GM12878 (cell line): ENCODE measurements at regions not wholly inside any gene's neighbourhood (a gene's known extent, or its start where the extent isn't known, plus 50 kb on each side); places are given as distances from the start of the nearest gene placed in this dataset.

ENCODE experiments used
- ATAC-seq: fragments of 200-7000 bp; cut with Tn5 transposase; 3 replicates; pipeline ENCODE4 v1.9.1; 2020; ENCODE audit warnings: mild to moderate bottlenecking, moderate library complexity
- BruUV-seq: library from RNA; stranded (reverse); fragments of 400-500 nt; replicated peaks from 2 replicates; lab custom pipeline; 2021; lab: Mats Ljungman, UMichigan
- CTCF ChIA-PET: fragments of 300-600 bp; sonication (Branson Sonifier 250); formaldehyde crosslinking; extraction: SDS; loops from one replicate; lab custom pipeline; 2021; ENCODE audit warnings: inconsistent platforms; lab: Yijun Ruan, JAX
- POLR2A ChIA-PET: fragments of 350-600 bp; formaldehyde crosslinking; extraction: SDS; loops from one replicate; lab custom pipeline; 2021; ENCODE audit warnings: inconsistent platforms; lab: Charles Lee
- RAD21 ChIA-PET: fragments of 300-600 bp; sonication (Branson Sonifier 250); formaldehyde crosslinking; loops from one replicate; lab custom pipeline; 2023; ENCODE audit warnings: antibody characterized with exemption; ENCODE audit not compliant: unreplicated experiment; lab: Charles Lee
- SMC1A ChIA-PET: fragments of 300-600 bp; sonication (Branson Sonifier 250); formaldehyde crosslinking; loops from one replicate; lab custom pipeline; 2023; ENCODE audit not compliant: unreplicated experiment, uncharacterized antibody; lab: Charles Lee
- DNase-seq: peaks from one replicate; pipeline ENCODE4 v3.0.0-alpha.2; 2011; ENCODE audit warnings: low read depth, low spot score
- FAIRE-seq: peaks from 3 replicates; lab custom pipeline; 2011; peaks lifted over from hg19 to GRCh38; lab: Jason Lieb, UNC
- H2AFZ ChIP-seq: 2 replicates; pipeline ENCODE4 v1.6.0; 2011; ENCODE audit warnings: low read depth, low read length, control low read depth; ENCODE audit not compliant: control insufficient read depth
- H3K27ac ChIP-seq: 2 replicates; pipeline ENCODE4 v1.5.1; 2011; ENCODE audit warnings: control low read depth; ENCODE audit not compliant: control insufficient read depth, insufficient read depth
- H3K27me3 ChIP-seq, 2 experiments: replicated peaks in 1 of 2; 2 replicates each; pipeline versions ENCODE4 v1.6.0 to v1.6.1; 2011; ENCODE audit warnings: low read length in 1 of 2; ENCODE audit not compliant: control insufficient read depth in 2 of 2, insufficient read depth in 2 of 2
- H3K36me3 ChIP-seq, 2 experiments: 2 replicates each; pipeline ENCODE4 v1.5.1; 2011; ENCODE audit warnings: low read length in 1 of 2; ENCODE audit not compliant: control insufficient read depth in 2 of 2, insufficient read depth in 2 of 2
- H3K4me1 ChIP-seq: 2 replicates; pipeline ENCODE4 v1.6.1; 2011; ENCODE audit warnings: mild to moderate bottlenecking, low read length, moderate library complexity, mixed read lengths; ENCODE audit not compliant: control insufficient read depth, insufficient read depth
- H3K4me2 ChIP-seq: 2 replicates; pipeline ENCODE4 v1.6.0; 2011; ENCODE audit warnings: control low read depth; ENCODE audit not compliant: control insufficient read depth, insufficient read depth
- H3K4me3 ChIP-seq: fragments of 200-600 bp; sonication (generic); 2 replicates; pipeline ENCODE4 v1.5.1; 2016
- H3K79me2 ChIP-seq: 2 replicates; pipeline ENCODE4 v1.6.0; 2011; ENCODE audit warnings: low read length; ENCODE audit not compliant: control insufficient read depth, insufficient read depth
- H3K9ac ChIP-seq: 2 replicates; pipeline ENCODE4 v1.8.0; 2011; ENCODE audit warnings: low read length, control low read depth, mixed read lengths; ENCODE audit not compliant: control insufficient read depth, insufficient read depth
- H3K9me3 ChIP-seq: replicated peaks from 3 replicates; pipeline ENCODE4 v1.5.1; 2011; ENCODE audit warnings: mild to moderate bottlenecking, low read length; ENCODE audit not compliant: control insufficient read depth, insufficient read depth
- H4K20me1 ChIP-seq: 2 replicates; pipeline ENCODE4 v1.6.0; 2011; ENCODE audit not compliant: control insufficient read depth, insufficient read depth
- CREB1 ChIP-seq: IDR thresholded peaks from 2 replicates; pipeline ENCODE4 v1.6.1; 2012; ENCODE audit warnings: low read depth, mild to moderate bottlenecking, inconsistent platforms
- DPF2 ChIP-seq: fragments of 450-650 bp; IDR thresholded peaks from 2 replicates; pipeline ENCODE4 v1.6.1; 2017; ENCODE audit warnings: mild to moderate bottlenecking
- EP300 ChIP-seq, 2 experiments: fragments of 150-350 bp in 1 of 2; IDR thresholded peaks; 2 replicates each; pipeline ENCODE4 v1.6.1; 2011 to 2012; ENCODE audit warnings: low read depth in 2 of 2, low read length in 2 of 2, borderline replicate concordance in 1 of 2, improper control_type of control experiment in 1 of 2, inconsistent platforms in 1 of 2; ENCODE audit not compliant: control insufficient read depth in 1 of 2
- FOXM1 ChIP-seq: IDR thresholded peaks from 2 replicates; pipeline ENCODE4 v1.6.1; 2012; ENCODE audit warnings: low read depth, mild to moderate bottlenecking, inconsistent platforms, low read length, moderate library complexity
- NFIC ChIP-seq: IDR thresholded peaks from 2 replicates; pipeline ENCODE4 v1.6.1; 2012; ENCODE audit warnings: low read depth, mild to moderate bottlenecking, inconsistent platforms, low read length, moderate library complexity
- PML ChIP-seq: IDR thresholded peaks from 2 replicates; pipeline ENCODE4 v1.6.1; 2012; ENCODE audit warnings: low read length, inconsistent platforms
- RAD51 ChIP-seq: fragments of 450-650 bp; IDR thresholded peaks from 2 replicates; pipeline ENCODE4 v1.6.1; 2016; ENCODE audit warnings: moderate library complexity, mild to moderate bottlenecking, inconsistent platforms
- RELA ChIP-seq: fragments of 450-650 bp; IDR thresholded peaks from 2 replicates; pipeline ENCODE4 v1.8.0; 2014; ENCODE audit warnings: borderline replicate concordance; ENCODE audit not compliant: partially characterized antibody
- SPI1 ChIP-seq: IDR thresholded peaks from 2 replicates; pipeline ENCODE4 v1.6.1; 2011; ENCODE audit warnings: low read depth, mild to moderate bottlenecking, low read length, moderate library complexity, borderline replicate concordance; ENCODE audit not compliant: insufficient read depth
- ZNF274 ChIP-seq: IDR thresholded peaks from one replicate; pipeline ENCODE4 v1.8.0; 2011; ENCODE audit not compliant: insufficient read length, insufficient read depth
- WGBS: methylation state at CpG from one replicate; pipeline ENCODE4 v1.1.6; 2016; ENCODE audit warnings: low lambda C conversion rate; ENCODE audit not compliant: insufficient replicate concordance, insufficient coverage; ENCODE audit errors: missing lambda C conversion rate; 5-methylcytosine and 5-hydroxymethylcytosine counted together
- in situ Hi-C: fragments of 300-500 bp; cut with MboI; formaldehyde crosslinking; loops from 9 replicates; pipeline ENCODE4 v1.14.3; 2018; ENCODE audit warnings: mixed read lengths
- intact Hi-C: fragments of 100-400 bp; cut with micrococcal nuclease; formaldehyde crosslinking; loops from one replicate; pipeline ENCODE4 v1.14.2; 2022; ENCODE audit not compliant: unreplicated experiment
- TF ChIP-seq, protein P1 (sequence below): fragments of 450-650 bp; IDR thresholded peaks from 2 replicates; pipeline ENCODE4 v1.6.1; 2016; ENCODE audit warnings: mild to moderate bottlenecking
- TF ChIP-seq, protein P2 (sequence below): IDR thresholded peaks from 2 replicates; pipeline ENCODE4 v1.6.1; 2011; ENCODE audit warnings: mild to moderate bottlenecking, low read depth, low read length, moderate library complexity; ENCODE audit not compliant: insufficient replicate concordance
- TF ChIP-seq, protein P3 (sequence below), 3 experiments: IDR thresholded peaks in 2 of 3; conservative IDR thresholded peaks in 1 of 3; 2 replicates each; pipeline ENCODE4 v1.5.1; 2011; ENCODE audit warnings: low read depth in 3 of 3, low read length in 3 of 3, mild to moderate bottlenecking in 3 of 3, control low read depth in 2 of 3, moderate library complexity in 2 of 3, inconsistent platforms in 1 of 3, mixed read lengths in 1 of 3; ENCODE audit not compliant: control insufficient read depth in 2 of 3, insufficient read depth in 1 of 3; ENCODE audit errors: extremely low read depth in 1 of 3
- TF ChIP-seq, protein P4 (sequence below): fragments of 450-650 bp; IDR thresholded peaks from 2 replicates; pipeline ENCODE4 v1.6.1; 2018; ENCODE audit warnings: mild to moderate bottlenecking, low read depth, moderate library complexity; ENCODE audit not compliant: partially characterized antibody
- TF ChIP-seq, protein P5 (sequence below): fragments of 450-650 bp; IDR thresholded peaks from 2 replicates; pipeline ENCODE4 v1.6.1; 2017; ENCODE audit warnings: borderline replicate concordance
- TF ChIP-seq, protein P6 (sequence below): IDR thresholded peaks from 2 replicates; pipeline ENCODE4 v1.6.1; 2011; ENCODE audit warnings: low read depth, mild to moderate bottlenecking, low read length, moderate library complexity, borderline replicate concordance; ENCODE audit errors: extremely low read depth

DNA sequence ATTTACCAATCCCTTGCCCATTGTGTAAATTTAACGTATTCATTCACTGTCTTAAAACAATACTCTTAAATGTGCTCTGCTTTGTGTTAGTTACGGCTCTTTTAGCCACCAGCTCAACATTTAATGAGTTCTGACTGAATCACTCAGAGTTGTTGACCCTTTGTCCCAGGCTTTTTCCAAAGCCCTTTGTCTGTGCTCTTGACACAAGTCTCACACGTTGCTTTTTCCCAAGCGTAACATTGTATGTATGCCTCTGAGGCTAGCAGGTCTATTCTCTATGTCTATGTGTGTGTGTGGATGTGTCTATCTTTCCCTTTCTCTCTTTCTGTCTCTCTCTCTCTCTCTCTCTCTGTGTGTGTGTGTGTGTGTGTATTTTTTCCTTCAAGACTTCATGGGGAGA is 435.4 kb upstream of the GOLIM4 start:
- Histone ChIP-seq H3K9me3 (no peaks in the 10 kb centered on the region), H4K20me1 (no peaks in the 10 kb centered on the region), H3K4me1 (no peaks in the 10 kb centered on the region), H3K4me2 (no peak overlapping the region), H3K27me3 (no peaks in the 10 kb centered on the region), H3K27ac (no peak overlapping the region), H3K36me3 (no peaks in the 10 kb centered on the region), H2AFZ (no peak overlapping the region), H3K79me2 (no peaks in the 10 kb centered on the region), H3K4me3 (no peak overlapping the region), H3K9ac (no peak overlapping the region)
- RAD21 ChIA-PET: no interaction called here
- no peak for DNase-seq
- 40% methylated on average over 4 of the region's 4 CpGs for WGBS
- FAIRE-seq: no peak
- ATAC-seq: no peak
- BruUV-seq: no TSS peak
- POLR2A ChIA-PET: no interaction called here
- CTCF ChIA-PET: no interaction called here
- in situ Hi-C loops: no loop called here
- SMC1A ChIA-PET: interaction anchor here (0.6 to 1.0 kb wide), 2 partner anchors 12 to 13 kb away, joined by 3 read pairs; no protein-coding TSS in a partner anchor
- intact Hi-C loops: no loop called here
- TF ChIP-seq ZNF274 (no peak), RAD51 (no peak), NFIC (no peak), DPF2 (no peak), FOXM1 (no peak), PML (no peak), EP300 (IDR thresholded peaks at IDR 0.05; ENCODE audit: borderline replicate concordance in 1 of 2, control insufficient read depth in 1 of 2, low read depth in 2 of 2, low read length in 2 of 2) (no peak), SPI1 (no peak), CREB1 (no peak), RELA (no peak)
- TF ChIP-seq, protein P1, sequence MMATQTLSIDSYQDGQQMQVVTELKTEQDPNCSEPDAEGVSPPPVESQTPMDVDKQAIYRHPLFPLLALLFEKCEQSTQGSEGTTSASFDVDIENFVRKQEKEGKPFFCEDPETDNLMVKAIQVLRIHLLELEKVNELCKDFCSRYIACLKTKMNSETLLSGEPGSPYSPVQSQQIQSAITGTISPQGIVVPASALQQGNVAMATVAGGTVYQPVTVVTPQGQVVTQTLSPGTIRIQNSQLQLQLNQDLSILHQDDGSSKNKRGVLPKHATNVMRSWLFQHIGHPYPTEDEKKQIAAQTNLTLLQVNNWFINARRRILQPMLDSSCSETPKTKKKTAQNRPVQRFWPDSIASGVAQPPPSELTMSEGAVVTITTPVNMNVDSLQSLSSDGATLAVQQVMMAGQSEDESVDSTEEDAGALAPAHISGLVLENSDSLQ: no peak
- TF ChIP-seq, protein P2, sequence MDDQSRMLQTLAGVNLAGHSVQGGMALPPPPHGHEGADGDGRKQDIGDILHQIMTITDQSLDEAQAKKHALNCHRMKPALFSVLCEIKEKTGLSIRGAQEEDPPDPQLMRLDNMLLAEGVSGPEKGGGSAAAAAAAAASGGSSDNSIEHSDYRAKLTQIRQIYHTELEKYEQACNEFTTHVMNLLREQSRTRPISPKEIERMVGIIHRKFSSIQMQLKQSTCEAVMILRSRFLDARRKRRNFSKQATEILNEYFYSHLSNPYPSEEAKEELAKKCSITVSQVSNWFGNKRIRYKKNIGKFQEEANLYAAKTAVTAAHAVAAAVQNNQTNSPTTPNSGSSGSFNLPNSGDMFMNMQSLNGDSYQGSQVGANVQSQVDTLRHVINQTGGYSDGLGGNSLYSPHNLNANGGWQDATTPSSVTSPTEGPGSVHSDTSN: no peak
- TF ChIP-seq, protein P3, sequence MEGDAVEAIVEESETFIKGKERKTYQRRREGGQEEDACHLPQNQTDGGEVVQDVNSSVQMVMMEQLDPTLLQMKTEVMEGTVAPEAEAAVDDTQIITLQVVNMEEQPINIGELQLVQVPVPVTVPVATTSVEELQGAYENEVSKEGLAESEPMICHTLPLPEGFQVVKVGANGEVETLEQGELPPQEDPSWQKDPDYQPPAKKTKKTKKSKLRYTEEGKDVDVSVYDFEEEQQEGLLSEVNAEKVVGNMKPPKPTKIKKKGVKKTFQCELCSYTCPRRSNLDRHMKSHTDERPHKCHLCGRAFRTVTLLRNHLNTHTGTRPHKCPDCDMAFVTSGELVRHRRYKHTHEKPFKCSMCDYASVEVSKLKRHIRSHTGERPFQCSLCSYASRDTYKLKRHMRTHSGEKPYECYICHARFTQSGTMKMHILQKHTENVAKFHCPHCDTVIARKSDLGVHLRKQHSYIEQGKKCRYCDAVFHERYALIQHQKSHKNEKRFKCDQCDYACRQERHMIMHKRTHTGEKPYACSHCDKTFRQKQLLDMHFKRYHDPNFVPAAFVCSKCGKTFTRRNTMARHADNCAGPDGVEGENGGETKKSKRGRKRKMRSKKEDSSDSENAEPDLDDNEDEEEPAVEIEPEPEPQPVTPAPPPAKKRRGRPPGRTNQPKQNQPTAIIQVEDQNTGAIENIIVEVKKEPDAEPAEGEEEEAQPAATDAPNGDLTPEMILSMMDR (IDR thresholded peaks at IDR 0.05 in 2 of 3, conservative IDR thresholded peaks at IDR 0.05 in 1 of 3; ENCODE audit: control insufficient read depth in 2 of 3, extremely low read depth in 1 of 3, insufficient read depth in 1 of 3, low read depth in 3 of 3, low read length in 3 of 3): no peak
- TF ChIP-seq, protein P4, sequence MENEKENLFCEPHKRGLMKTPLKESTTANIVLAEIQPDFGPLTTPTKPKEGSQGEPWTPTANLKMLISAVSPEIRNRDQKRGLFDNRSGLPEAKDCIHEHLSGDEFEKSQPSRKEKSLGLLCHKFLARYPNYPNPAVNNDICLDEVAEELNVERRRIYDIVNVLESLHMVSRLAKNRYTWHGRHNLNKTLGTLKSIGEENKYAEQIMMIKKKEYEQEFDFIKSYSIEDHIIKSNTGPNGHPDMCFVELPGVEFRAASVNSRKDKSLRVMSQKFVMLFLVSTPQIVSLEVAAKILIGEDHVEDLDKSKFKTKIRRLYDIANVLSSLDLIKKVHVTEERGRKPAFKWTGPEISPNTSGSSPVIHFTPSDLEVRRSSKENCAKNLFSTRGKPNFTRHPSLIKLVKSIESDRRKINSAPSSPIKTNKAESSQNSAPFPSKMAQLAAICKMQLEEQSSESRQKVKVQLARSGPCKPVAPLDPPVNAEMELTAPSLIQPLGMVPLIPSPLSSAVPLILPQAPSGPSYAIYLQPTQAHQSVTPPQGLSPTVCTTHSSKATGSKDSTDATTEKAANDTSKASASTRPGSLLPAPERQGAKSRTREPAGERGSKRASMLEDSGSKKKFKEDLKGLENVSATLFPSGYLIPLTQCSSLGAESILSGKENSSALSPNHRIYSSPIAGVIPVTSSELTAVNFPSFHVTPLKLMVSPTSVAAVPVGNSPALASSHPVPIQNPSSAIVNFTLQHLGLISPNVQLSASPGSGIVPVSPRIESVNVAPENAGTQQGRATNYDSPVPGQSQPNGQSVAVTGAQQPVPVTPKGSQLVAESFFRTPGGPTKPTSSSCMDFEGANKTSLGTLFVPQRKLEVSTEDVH: no peak
- TF ChIP-seq, protein P5, sequence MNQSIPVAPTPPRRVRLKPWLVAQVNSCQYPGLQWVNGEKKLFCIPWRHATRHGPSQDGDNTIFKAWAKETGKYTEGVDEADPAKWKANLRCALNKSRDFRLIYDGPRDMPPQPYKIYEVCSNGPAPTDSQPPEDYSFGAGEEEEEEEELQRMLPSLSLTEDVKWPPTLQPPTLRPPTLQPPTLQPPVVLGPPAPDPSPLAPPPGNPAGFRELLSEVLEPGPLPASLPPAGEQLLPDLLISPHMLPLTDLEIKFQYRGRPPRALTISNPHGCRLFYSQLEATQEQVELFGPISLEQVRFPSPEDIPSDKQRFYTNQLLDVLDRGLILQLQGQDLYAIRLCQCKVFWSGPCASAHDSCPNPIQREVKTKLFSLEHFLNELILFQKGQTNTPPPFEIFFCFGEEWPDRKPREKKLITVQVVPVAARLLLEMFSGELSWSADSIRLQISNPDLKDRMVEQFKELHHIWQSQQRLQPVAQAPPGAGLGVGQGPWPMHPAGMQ: no peak
- TF ChIP-seq, protein P6, sequence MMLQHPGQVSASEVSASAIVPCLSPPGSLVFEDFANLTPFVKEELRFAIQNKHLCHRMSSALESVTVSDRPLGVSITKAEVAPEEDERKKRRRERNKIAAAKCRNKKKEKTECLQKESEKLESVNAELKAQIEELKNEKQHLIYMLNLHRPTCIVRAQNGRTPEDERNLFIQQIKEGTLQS: no peak
